Neuronal stem cell (in vitro differentiated cells): ENCODE measurements at regions not wholly inside any gene's neighbourhood (a gene's known extent, or its start where the extent isn't known, plus 50 kb on each side); places are given as distances from the start of the nearest gene placed in this dataset.

Experiments used
- DNase-seq: peaks from one replicate; pipeline ENCODE4 v3.0.0-alpha.2; 2013; ENCODE audit warnings: low spot score
- H2AFZ ChIP-seq: one replicate; pipeline ENCODE4 v1.6.1; 2013; ENCODE audit warnings: mild to moderate bottlenecking, low read length, inconsistent platforms
- H2AK5ac ChIP-seq: 2 replicates; pipeline ENCODE4 v1.6.1; 2013; ENCODE audit warnings: low read depth, mild to moderate bottlenecking, inconsistent platforms, low read length, moderate library complexity, mixed read lengths
- H2BK120ac ChIP-seq: 2 replicates; pipeline ENCODE4 v1.6.1; 2013; ENCODE audit warnings: low read depth, mild to moderate bottlenecking, inconsistent platforms, low read length, moderate library complexity, mixed read lengths
- H2BK12ac ChIP-seq: one replicate; pipeline ENCODE4 v1.6.1; 2013; ENCODE audit warnings: low read length, inconsistent platforms
- H2BK15ac ChIP-seq: 2 replicates; pipeline ENCODE4 v1.6.1; 2013; ENCODE audit warnings: mild to moderate bottlenecking, low read length, inconsistent platforms, mixed read lengths
- H2BK5ac ChIP-seq: one replicate; pipeline ENCODE4 v1.6.1; 2013; ENCODE audit warnings: inconsistent platforms, mild to moderate bottlenecking, low read length, moderate library complexity
- H3K14ac ChIP-seq: one replicate; pipeline ENCODE4 v1.6.1; 2013; ENCODE audit warnings: low read length, inconsistent platforms
- H3K18ac ChIP-seq: 2 replicates; pipeline ENCODE4 v1.6.1; 2013; ENCODE audit warnings: low read length, inconsistent platforms
- H3K23ac ChIP-seq: 2 replicates; pipeline ENCODE4 v1.6.1; 2013; ENCODE audit warnings: low read depth, mild to moderate bottlenecking, mixed read lengths, low read length, inconsistent platforms; ENCODE audit not compliant: poor library complexity
- H3K27ac ChIP-seq: replicated peaks from 3 replicates; pipeline ENCODE4 v1.5.1; 2013; ENCODE audit warnings: low read length, inconsistent platforms
- H3K27me3 ChIP-seq, 3 experiments: 2 replicates each; pipeline ENCODE4 v1.6.1; 2013; ENCODE audit warnings: low read length in 3 of 3, mild to moderate bottlenecking in 2 of 3, inconsistent platforms in 1 of 3, low read depth in 1 of 3, mixed read lengths in 1 of 3, moderate library complexity in 1 of 3; ENCODE audit not compliant: control insufficient read depth in 3 of 3, insufficient read depth in 3 of 3
- H3K36me3 ChIP-seq, 2 donors: replicated peaks in 1 of 2; 2 replicates each; pipeline ENCODE4 v1.6.1; 2013; ENCODE audit warnings: low read length in 2 of 2; ENCODE audit not compliant: control insufficient read depth in 2 of 2, insufficient read depth in 2 of 2
- H3K4ac ChIP-seq: 2 replicates; pipeline ENCODE4 v1.6.1; 2013; ENCODE audit warnings: inconsistent platforms, mild to moderate bottlenecking, low read length, moderate library complexity
- H3K4me1 ChIP-seq, 2 donors: 1 replicate in 1 of 2; 2 replicates in 1 of 2; pipeline ENCODE4 v1.6.1; 2013; ENCODE audit warnings: low read length in 2 of 2, low read depth in 1 of 2; ENCODE audit not compliant: control insufficient read depth in 2 of 2, insufficient read depth in 1 of 2
- H3K4me2 ChIP-seq: one replicate; pipeline ENCODE4 v1.6.1; 2013; ENCODE audit warnings: mild to moderate bottlenecking, low read length, inconsistent platforms; ENCODE audit not compliant: insufficient read depth, poor library complexity, severe bottlenecking
- H3K4me3 ChIP-seq, 2 donors: 2 replicates each; pipeline ENCODE4 v1.5.1; 2013; ENCODE audit warnings: low read length in 2 of 2, mild to moderate bottlenecking in 2 of 2, inconsistent platforms in 1 of 2, moderate library complexity in 1 of 2
- H3K79me1 ChIP-seq: one replicate; pipeline ENCODE4 v1.6.1; 2013; ENCODE audit warnings: low read depth, mild to moderate bottlenecking, inconsistent platforms, low read length, moderate library complexity
- H3K9ac ChIP-seq: one replicate; pipeline ENCODE4 v1.6.1; 2013; ENCODE audit warnings: mild to moderate bottlenecking, low read depth, low read length, inconsistent platforms; ENCODE audit not compliant: poor library complexity
- H3K9me3 ChIP-seq, 2 donors: replicated peaks in 1 of 2; 2 replicates each; pipeline versions ENCODE3 to v1.6.1; 2013; ENCODE audit warnings: low read length in 2 of 2, mild to moderate bottlenecking in 2 of 2, inconsistent platforms in 1 of 2, low read depth in 1 of 2, mixed read lengths in 1 of 2, moderate library complexity in 1 of 2; ENCODE audit not compliant: control insufficient read depth in 2 of 2, insufficient read depth in 1 of 2
- H4K8ac ChIP-seq: one replicate; pipeline ENCODE4 v1.6.1; 2013; ENCODE audit warnings: low read depth, mild to moderate bottlenecking, inconsistent platforms, low read length, moderate library complexity
- H4K91ac ChIP-seq: one replicate; pipeline ENCODE4 v1.6.1; 2013; ENCODE audit warnings: low read length, low read depth, mild to moderate bottlenecking, inconsistent platforms; ENCODE audit not compliant: poor library complexity
- WGBS, 2 donors: extraction: QIAGEN DNeasy Blood & Tissue Kit; methylation state at CpG; one replicate each; pipeline ENCODE4 v1.1.7; 2013; ENCODE audit warnings: missing lambda C conversion rate in 2 of 2, mixed read lengths in 1 of 2; ENCODE audit not compliant: insufficient read length in 2 of 2, insufficient replicate concordance in 1 of 2; ENCODE audit errors: extremely low coverage in 2 of 2; 5-methylcytosine and 5-hydroxymethylcytosine counted together

DNA sequence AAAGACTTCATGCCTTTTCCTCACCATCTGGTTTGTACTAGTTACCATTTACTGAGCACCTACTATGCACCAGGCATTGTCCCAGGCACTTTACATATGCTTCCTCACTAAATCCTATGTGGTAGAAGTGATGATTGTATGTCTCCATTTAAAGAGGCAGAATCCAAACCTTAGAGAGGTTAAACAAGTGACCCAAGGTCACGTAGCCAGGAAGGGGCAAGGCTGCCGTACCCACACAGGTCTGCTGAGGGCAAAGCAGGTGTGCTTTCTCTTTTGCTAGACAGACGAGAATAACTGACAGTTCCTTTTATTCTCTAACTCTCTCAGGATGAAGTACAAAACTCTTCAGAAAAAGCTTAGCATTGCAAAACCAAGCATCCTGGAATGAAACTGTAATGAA is 235.2 kb upstream of the SRRM4 start:
- no CpG with 5 or more reads among the region's 3 CpGs for WGBS, 2 donors
- Histone ChIP-seq H2AFZ (no peak overlapping the region), H3K18ac (no peak overlapping the region), H3K36me3 (no peaks in the 10 kb centered on the region), H2BK5ac (no peak overlapping the region), H3K4me2 (no peak overlapping the region), H3K79me1 (no peaks in the 10 kb centered on the region), H3K9me3 (no peaks in the 10 kb centered on the region), H3K4me3 (no peak overlapping the region), H3K23ac (no peak overlapping the region), H2BK15ac (no peak overlapping the region), H2BK12ac (no peak overlapping the region), H2BK120ac (no peak overlapping the region), H3K9ac (no peak overlapping the region), H3K14ac (no peak overlapping the region), H4K91ac (no peak overlapping the region), H3K4ac (no peak overlapping the region), H4K8ac (no peak overlapping the region), H3K4me1 (peaks cover 0 to under 1% of the 10 kb centered on the region in 2 donors), H3K27ac (no peak overlapping the region), H3K27me3 (no peaks in the 10 kb centered on the region), H2AK5ac (no peak overlapping the region)
- no peak for DNase-seq

GRCh38 chr12:118746960-118747359 is 234.4 kb upstream of the SRRM4 start:
- WGBS, 2 donors = no CpG with 5 or more reads among the region's 2 CpGs
- no peak for DNase-seq
- no peak overlapping the region for H3K23ac ChIP-seq
- H3K27me3 ChIP-seq = no peaks in the 10 kb centered on the region
- no peaks in the 10 kb centered on the region for H3K9me3 ChIP-seq
- no peak overlapping the region for H2AK5ac ChIP-seq
- no peak overlapping the region for H4K91ac ChIP-seq
- H2AFZ ChIP-seq = no peak overlapping the region
- no peak overlapping the region for H3K9ac ChIP-seq
- no peaks in the 10 kb centered on the region for H3K36me3 ChIP-seq
- no peak overlapping the region for H2BK12ac ChIP-seq
- no peak overlapping the region for H3K4me2 ChIP-seq
- no peak overlapping the region for H2BK120ac ChIP-seq
- H3K27ac ChIP-seq = no peak overlapping the region
- no peak overlapping the region for H2BK5ac ChIP-seq
- no peaks in the 10 kb centered on the region for H3K79me1 ChIP-seq
- H3K18ac ChIP-seq = no peak overlapping the region
- H3K4me1 ChIP-seq = no peaks in the 10 kb centered on the region
- no peak overlapping the region for H3K14ac ChIP-seq
- H2BK15ac ChIP-seq = no peak overlapping the region
- H3K4me3 ChIP-seq = no peak overlapping the region
- no peak overlapping the region for H4K8ac ChIP-seq
- no peak overlapping the region for H3K4ac ChIP-seq

DNA sequence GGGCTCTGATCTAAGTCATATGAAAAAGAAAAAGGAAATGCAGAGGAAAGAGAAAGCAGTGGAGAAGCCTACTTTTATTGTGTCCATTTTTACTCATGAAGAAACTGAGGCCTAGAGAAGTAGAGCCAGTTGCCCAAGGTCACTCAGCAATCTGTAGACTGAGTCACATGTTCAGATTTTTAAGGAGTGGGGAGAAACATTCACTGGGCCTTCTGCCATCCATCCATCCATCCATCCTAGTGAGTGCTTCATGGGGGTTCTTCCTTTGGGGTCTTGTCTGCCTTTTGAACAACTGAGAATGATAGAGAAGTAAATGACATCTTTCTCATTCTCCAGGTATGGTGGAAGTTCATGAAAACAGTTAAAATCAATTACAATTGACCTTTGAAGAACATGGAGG is 233.6 kb upstream of the SRRM4 start:
- Histone ChIP-seq H2BK5ac (no peak overlapping the region), H3K9me3 (no peaks in the 10 kb centered on the region), H2AFZ (no peak overlapping the region), H3K23ac (no peak overlapping the region), H3K4me2 (no peak overlapping the region), H3K14ac (no peak overlapping the region), H3K4ac (no peak overlapping the region), H2BK15ac (no peak overlapping the region), H2BK120ac (no peak overlapping the region), H3K36me3 (no peaks in the 10 kb centered on the region), H3K79me1 (no peaks in the 10 kb centered on the region), H3K4me1 (no peaks in the 10 kb centered on the region), H3K4me3 (no peak overlapping the region), H2BK12ac (no peak overlapping the region), H4K8ac (no peak overlapping the region), H3K27me3 (no peaks in the 10 kb centered on the region), H2AK5ac (no peak overlapping the region), H3K18ac (no peak overlapping the region), H3K27ac (no peak overlapping the region), H4K91ac (no peak overlapping the region), H3K9ac (no peak overlapping the region)
- DNase-seq = no peak

- Histone ChIP-seq H3K4ac (no peak overlapping the region), H3K4me1 (no peaks in the 10 kb centered on the region), H2AFZ (no peak overlapping the region), H3K14ac (no peak overlapping the region), H2AK5ac (no peak overlapping the region), H3K79me1 (no peaks in the 10 kb centered on the region), H4K91ac (no peak overlapping the region), H3K4me3 (no peak overlapping the region), H2BK5ac (no peak overlapping the region), H3K9me3 (no peaks in the 10 kb centered on the region), H2BK120ac (no peak overlapping the region), H3K27ac (no peak overlapping the region), H2BK12ac (no peak overlapping the region), H4K8ac (no peak overlapping the region), H3K9ac (no peak overlapping the region), H2BK15ac (no peak overlapping the region), H3K18ac (no peak overlapping the region), H3K4me2 (no peak overlapping the region), H3K27me3 (no peaks in the 10 kb centered on the region), H3K23ac (no peak overlapping the region), H3K36me3 (no peaks in the 10 kb centered on the region)
- DNase-seq = no peak
- WGBS, 2 donors = no CpG with 5 or more reads among the region's 7 CpGs
These were observed 232.6 kb upstream of the SRRM4 start for GRCh38 chr12:118748478-118749380.
